ENCODE measurements at regions not wholly inside any gene's neighbourhood (a gene's known extent, or its start where the extent isn't known, plus 50 kb on each side); places are given as distances from the start of the nearest gene placed in this dataset.

DNA sequence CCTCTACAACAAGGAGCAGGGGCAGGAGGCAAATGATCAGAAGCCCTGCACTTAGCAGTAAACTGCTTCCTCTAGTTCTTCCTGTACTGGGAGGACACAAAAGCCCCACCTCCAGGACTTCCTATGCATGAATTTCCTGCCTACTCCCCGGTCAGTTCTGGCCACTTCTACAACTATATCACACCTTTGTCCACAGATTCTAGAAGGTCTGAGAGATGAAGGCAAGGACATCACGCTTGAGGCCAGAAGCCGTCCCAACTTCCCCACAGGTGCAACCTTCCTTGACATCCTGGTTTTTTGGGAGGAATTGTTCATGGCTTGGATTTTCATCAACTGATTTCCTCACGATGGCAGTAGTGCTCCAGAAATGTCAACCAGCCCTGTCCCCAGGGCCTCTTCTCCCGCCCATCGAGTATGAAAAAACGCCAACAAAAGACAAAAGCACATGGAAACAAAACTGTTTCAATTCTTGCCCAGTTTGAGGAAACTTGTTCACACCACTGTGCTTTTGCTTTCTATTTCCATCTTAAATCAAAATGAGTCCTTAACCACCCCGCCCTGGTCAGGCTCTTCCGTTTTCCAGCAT lies 206.5 kb upstream of the STK26 start:
- no peaks in the 10 kb centered on the region for H3K4me1 ChIP-seq (ENCODE audit: control insufficient read depth, insufficient read depth, low read depth, low read length)
- WGBS, result 97% methylated on average over 6 of the region's 9 CpGs

DNA sequence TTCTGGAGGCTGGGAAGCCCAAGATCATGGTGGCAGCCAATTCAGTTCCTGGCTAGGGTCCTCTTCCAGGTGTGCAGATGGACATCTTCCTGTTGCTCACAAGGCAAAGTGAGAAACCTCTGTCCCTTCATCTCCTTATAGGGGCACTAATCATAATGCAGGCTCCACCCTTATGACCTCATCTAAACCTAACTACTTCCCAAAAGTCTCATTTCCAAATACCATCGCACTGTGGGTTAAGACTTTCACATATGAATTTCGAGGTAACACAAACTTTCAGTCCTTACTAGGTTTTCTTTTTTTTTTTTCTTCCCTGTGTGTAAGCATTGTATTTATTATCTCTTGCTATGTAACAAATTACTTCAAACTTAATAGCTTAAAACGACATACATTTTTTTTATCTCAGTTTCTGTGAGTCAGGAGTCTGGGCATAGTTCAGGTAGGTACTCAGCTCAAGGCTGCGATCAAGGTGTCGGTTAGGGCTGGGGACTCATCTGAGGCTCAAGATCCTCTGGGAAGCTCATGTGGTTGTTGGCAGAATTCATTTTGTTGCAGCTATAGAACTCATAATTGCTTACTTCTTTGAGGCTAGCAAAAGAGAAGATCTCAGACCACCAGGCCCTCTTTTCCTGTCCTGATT lies 204.7 kb upstream of the STK26 start:
- H3K14ac ChIP-seq (ENCODE audit: low read length in 2 of 2), result no peak overlapping the region
- H3K4ac ChIP-seq (ENCODE audit: low read depth in 1 of 2, low read length in 2 of 2), result no peak overlapping the region

More for the DNA sequence above, 206.5 kb upstream of the STK26 start:
- no peak overlapping the region for H3K4me2 ChIP-seq (ENCODE audit: low read length, poor library complexity, severe bottlenecking)
- DNase-seq, result no peak
- peak overlapping the region; percentile 86 for H3K9ac ChIP-seq (ENCODE audit: low read length)
- H3K36me3 ChIP-seq (ENCODE audit: control insufficient read depth in 1 of 2, insufficient read depth in 2 of 2, low read depth in 1 of 2, low read length in 2 of 2), result no peaks in the 10 kb centered on the region
- peaks cover under 1% of the 10 kb centered on the region for H3K79me1 ChIP-seq (replicated peaks; ENCODE audit: low read length, poor library complexity, severe bottlenecking)
- no peak overlapping the region for H3K27ac ChIP-seq (ENCODE audit: low read length, poor library complexity, severe bottlenecking)
- no peak overlapping the region for H2BK5ac ChIP-seq (ENCODE audit: low read depth, low read length, poor library complexity, severe bottlenecking)
- no peak overlapping the region for H3K14ac ChIP-seq (ENCODE audit: low read length in 2 of 2)
- peak overlapping the region in 1 of 2 experiments; percentile 75 for H3K4me3 ChIP-seq (ENCODE audit: insufficient read depth in 1 of 2, low read depth in 1 of 2, low read length in 2 of 2)
- H2BK15ac ChIP-seq (ENCODE audit: low read depth, poor library complexity, severe bottlenecking), result no peak overlapping the region
- H2BK12ac ChIP-seq (ENCODE audit: low read length in 2 of 2), result no peak overlapping the region
- H3K23ac ChIP-seq (ENCODE audit: low read length in 2 of 2), result no peak overlapping the region
- H3K27me3 ChIP-seq (ENCODE audit: control insufficient read depth in 1 of 2, insufficient read depth in 1 of 2, low read length in 2 of 2), result no peaks in the 10 kb centered on the region
- no peak overlapping the region for H2AFZ ChIP-seq (ENCODE audit: low read depth, low read length)
- H3K4ac ChIP-seq (ENCODE audit: low read depth in 1 of 2, low read length in 2 of 2), result no peak overlapping the region
- no peak overlapping the region for H4K91ac ChIP-seq (ENCODE audit: low read length)
- no peak overlapping the region for H2AK5ac ChIP-seq (ENCODE audit: low read length, severe bottlenecking)
- H2BK120ac ChIP-seq (ENCODE audit: low read depth, low read length), result no peak overlapping the region
- H3K9me3 ChIP-seq (ENCODE audit: control insufficient read depth, low read length), result no peaks in the 10 kb centered on the region
- no peak overlapping the region for H3K18ac ChIP-seq (ENCODE audit: low read depth in 1 of 2, low read length in 2 of 2)
- H4K8ac ChIP-seq (ENCODE audit: low read length), result no peak overlapping the region

GRCh38 chrX:131821945-131822622 lies 201.0 kb upstream of the STK26 start:
- H2AFZ ChIP-seq (ENCODE audit: low read depth, low read length), result no peak overlapping the region
- no peaks in the 10 kb centered on the region for H3K4me1 ChIP-seq (ENCODE audit: control insufficient read depth, insufficient read depth, low read depth, low read length)
- DNase-seq, result no peak
- H3K27ac ChIP-seq (ENCODE audit: low read length, poor library complexity, severe bottlenecking), result no peak overlapping the region
- H2BK5ac ChIP-seq (ENCODE audit: low read depth, low read length, poor library complexity, severe bottlenecking), result no peak overlapping the region
- H3K18ac ChIP-seq (ENCODE audit: low read depth in 1 of 2, low read length in 2 of 2), result no peak overlapping the region
- no peak overlapping the region for H4K8ac ChIP-seq (ENCODE audit: low read length)
- WGBS, result 97% methylated on average over 22 of the region's 22 CpGs
- H3K36me3 ChIP-seq (ENCODE audit: control insufficient read depth in 1 of 2, insufficient read depth in 2 of 2, low read depth in 1 of 2, low read length in 2 of 2), result no peaks in the 10 kb centered on the region
- H3K9ac ChIP-seq (ENCODE audit: low read length), result peak overlapping the region; percentile 93
- no peak overlapping the region for H2BK120ac ChIP-seq (ENCODE audit: low read depth, low read length)
- H2AK5ac ChIP-seq (ENCODE audit: low read length, severe bottlenecking), result no peak overlapping the region
- H3K4me2 ChIP-seq (ENCODE audit: low read length, poor library complexity, severe bottlenecking), result no peak overlapping the region
- H3K79me1 ChIP-seq (replicated peaks; ENCODE audit: low read length, poor library complexity, severe bottlenecking), result peaks cover 3% of the 10 kb centered on the region
- H3K14ac ChIP-seq (ENCODE audit: low read length in 2 of 2), result no peak overlapping the region
- H2BK12ac ChIP-seq (ENCODE audit: low read length in 2 of 2), result no peak overlapping the region
- peak overlapping the region in 1 of 2 experiments; percentile 77 for H3K4me3 ChIP-seq (ENCODE audit: insufficient read depth in 1 of 2, low read depth in 1 of 2, low read length in 2 of 2)
- no peak overlapping the region for H4K91ac ChIP-seq (ENCODE audit: low read length)
- H3K27me3 ChIP-seq (ENCODE audit: control insufficient read depth in 1 of 2, insufficient read depth in 1 of 2, low read length in 2 of 2), result peaks cover 0 to 17% of the 10 kb centered on the region in 2 experiments
- no peaks in the 10 kb centered on the region for H3K9me3 ChIP-seq (ENCODE audit: control insufficient read depth, low read length)
- H2BK15ac ChIP-seq (ENCODE audit: low read depth, poor library complexity, severe bottlenecking), result no peak overlapping the region
- no peak overlapping the region for H3K23ac ChIP-seq (ENCODE audit: low read length in 2 of 2)
- no peak overlapping the region for H3K4ac ChIP-seq (ENCODE audit: low read depth in 1 of 2, low read length in 2 of 2)

More for the DNA sequence above, 204.7 kb upstream of the STK26 start:
- H2BK5ac ChIP-seq (ENCODE audit: low read depth, low read length, poor library complexity, severe bottlenecking), result no peak overlapping the region
- no peak for DNase-seq
- H3K79me1 ChIP-seq (replicated peaks; ENCODE audit: low read length, poor library complexity, severe bottlenecking), result peaks cover 3% of the 10 kb centered on the region
- H4K8ac ChIP-seq (ENCODE audit: low read length), result no peak overlapping the region
- no peaks in the 10 kb centered on the region for H3K4me1 ChIP-seq (ENCODE audit: control insufficient read depth, insufficient read depth, low read depth, low read length)
- no peak overlapping the region for H3K9ac ChIP-seq (ENCODE audit: low read length)
- no peak overlapping the region for H3K18ac ChIP-seq (ENCODE audit: low read depth in 1 of 2, low read length in 2 of 2)
- H3K4me3 ChIP-seq (ENCODE audit: insufficient read depth in 1 of 2, low read depth in 1 of 2, low read length in 2 of 2), result no peak overlapping the region
- H4K91ac ChIP-seq (ENCODE audit: low read length), result no peak overlapping the region
- H3K23ac ChIP-seq (ENCODE audit: low read length in 2 of 2), result no peak overlapping the region
- no CpG with 5 or more reads among the region's 5 CpGs for WGBS
- H2BK12ac ChIP-seq (ENCODE audit: low read length in 2 of 2), result no peak overlapping the region
- no peak overlapping the region for H2AK5ac ChIP-seq (ENCODE audit: low read length, severe bottlenecking)
- H3K9me3 ChIP-seq (ENCODE audit: control insufficient read depth, low read length), result no peaks in the 10 kb centered on the region
- no peak overlapping the region for H2BK120ac ChIP-seq (ENCODE audit: low read depth, low read length)
- H3K4me2 ChIP-seq (ENCODE audit: low read length, poor library complexity, severe bottlenecking), result no peak overlapping the region
- H2BK15ac ChIP-seq (ENCODE audit: low read depth, poor library complexity, severe bottlenecking), result no peak overlapping the region
- H3K27me3 ChIP-seq (ENCODE audit: control insufficient read depth in 1 of 2, insufficient read depth in 1 of 2, low read length in 2 of 2), result no peaks in the 10 kb centered on the region
- H3K36me3 ChIP-seq (ENCODE audit: control insufficient read depth in 1 of 2, insufficient read depth in 2 of 2, low read depth in 1 of 2, low read length in 2 of 2), result no peaks in the 10 kb centered on the region
- no peak overlapping the region for H3K27ac ChIP-seq (ENCODE audit: low read length, poor library complexity, severe bottlenecking)
- H2AFZ ChIP-seq (ENCODE audit: low read depth, low read length), result no peak overlapping the region

DNA sequence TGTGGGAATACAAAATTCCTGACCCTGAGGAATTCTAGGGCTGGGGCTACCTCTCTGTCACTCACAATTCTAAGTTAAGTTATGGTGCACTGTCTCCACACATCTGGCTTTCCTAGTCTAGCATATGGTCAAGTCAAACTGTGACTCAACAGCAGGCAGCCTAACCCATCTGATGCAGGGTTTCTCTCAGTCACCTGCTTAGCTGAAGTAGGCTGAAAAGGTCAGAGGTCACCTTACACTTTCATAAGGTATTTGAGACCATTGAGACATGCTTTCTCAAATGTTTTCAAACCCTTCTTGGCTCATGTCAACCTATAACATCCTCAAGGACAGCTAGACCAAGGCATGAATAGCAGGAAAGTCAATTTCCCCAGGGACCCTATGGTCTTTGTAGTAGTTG lies 196.5 kb upstream of the STK26 start:
- Histone ChIP-seq H2BK12ac (ENCODE audit: low read length in 2 of 2) (no peak overlapping the region), H2BK15ac (ENCODE audit: low read depth, poor library complexity, severe bottlenecking) (no peak overlapping the region), H3K4me2 (ENCODE audit: low read length, poor library complexity, severe bottlenecking) (no peak overlapping the region), H3K27me3 (ENCODE audit: control insufficient read depth in 1 of 2, insufficient read depth in 1 of 2, low read length in 2 of 2) (peaks cover 0 to 23% of the 10 kb centered on the region in 2 experiments), H2BK5ac (ENCODE audit: low read depth, low read length, poor library complexity, severe bottlenecking) (no peak overlapping the region), H3K4ac (ENCODE audit: low read depth in 1 of 2, low read length in 2 of 2) (no peak overlapping the region), H3K9ac (ENCODE audit: low read length) (no peak overlapping the region), H3K14ac (ENCODE audit: low read length in 2 of 2) (no peak overlapping the region), H3K4me1 (ENCODE audit: control insufficient read depth, insufficient read depth, low read depth, low read length) (peaks cover 2% of the 10 kb centered on the region), H3K4me3 (ENCODE audit: insufficient read depth in 1 of 2, low read depth in 1 of 2, low read length in 2 of 2) (no peak overlapping the region), H3K9me3 (ENCODE audit: control insufficient read depth, low read length) (no peaks in the 10 kb centered on the region), H3K79me1 (replicated peaks; ENCODE audit: low read length, poor library complexity, severe bottlenecking) (peaks cover 5% of the 10 kb centered on the region), H2BK120ac (ENCODE audit: low read depth, low read length) (no peak overlapping the region), H4K8ac (ENCODE audit: low read length) (no peak overlapping the region), H2AK5ac (ENCODE audit: low read length, severe bottlenecking) (no peak overlapping the region), H2AFZ (ENCODE audit: low read depth, low read length) (no peak overlapping the region), H3K23ac (ENCODE audit: low read length in 2 of 2) (no peak overlapping the region), H3K27ac (ENCODE audit: low read length, poor library complexity, severe bottlenecking) (no peak overlapping the region), H3K36me3 (ENCODE audit: control insufficient read depth in 1 of 2, insufficient read depth in 2 of 2, low read depth in 1 of 2, low read length in 2 of 2) (no peaks in the 10 kb centered on the region), H4K91ac (ENCODE audit: low read length) (no peak overlapping the region), H3K18ac (ENCODE audit: low read depth in 1 of 2, low read length in 2 of 2) (no peak overlapping the region)
- DNase-seq, result no peak
